OCI-M2 (cell line): ENCODE measurements at regions not wholly inside any gene's neighbourhood (a gene's known extent, or its start where the extent isn't known, plus 50 kb on each side); places are given as distances from the start of the nearest gene placed in this dataset.
"Not testable (repeated sequence)": the region's sequence is repeated elsewhere in the genome, so short reads cannot be mapped to it uniquely, and the experiment has no call there.

Source experiments
- DNase-seq: peaks from one replicate; lab custom pipeline; 2025; ENCODE audit not compliant: unreplicated experiment; lab: John Stamatoyannopoulos, UW

- no peak for DNase-seq
Measured at GRCh38 chr12:93078577-93078976, 149.5 kb upstream of the EEA1 start.

- no peak for DNase-seq
Measured at GRCh38 chr12:93079271-93079670, 150.2 kb upstream of the EEA1 start.

GRCh38 chr12:93079976-93080375 is 150.9 kb upstream of the EEA1 start:
- no peak for DNase-seq

GRCh38 chr12:93080452-93080851 is 151.4 kb upstream of the EEA1 start:
- DNase-seq = no peak

GRCh38 chr12:93080994-93081809 is 152.1 kb upstream of the EEA1 start:
- DNase-seq = no peak

GRCh38 chr12:93081810-93082165 is 152.7 kb upstream of the EEA1 start:
- DNase-seq = no peak

- no peak for DNase-seq
Measured at GRCh38 chr12:93085383-93086287, 156.5 kb upstream of the EEA1 start.

- DNase-seq = no peak
Measured at GRCh38 chr12:93086288-93086727, 157.2 kb upstream of the EEA1 start.

GRCh38 chr12:93087840-93088610 is 158.9 kb upstream of the EEA1 start:
- DNase-seq = no peak

GRCh38 chr12:93089805-93090569 is 160.9 kb upstream of the EEA1 start:
- no peak for DNase-seq

- no peak for DNase-seq
Measured at GRCh38 chr12:93090731-93091172, 161.7 kb upstream of the EEA1 start.

GRCh38 chr12:93091886-93092648 is 163.0 kb upstream of the EEA1 start:
- DNase-seq = no peak

GRCh38 chr12:93092649-93092945 is 163.5 kb upstream of the EEA1 start:
- no peak for DNase-seq

GRCh38 chr12:93093243-93093642 is 164.1 kb upstream of the EEA1 start:
- DNase-seq = no peak

- not testable (repeated sequence) for DNase-seq
Measured at GRCh38 chr12:93094222-93094621, 165.1 kb upstream of the EEA1 start.

- DNase-seq = no peak
Measured at GRCh38 chr12:93094988-93095737, 166.1 kb upstream of the EEA1 start.

GRCh38 chr12:93097417-93097816 is 168.3 kb upstream of the EEA1 start:
- DNase-seq = no peak

- no peak for DNase-seq
Measured at GRCh38 chr12:93098077-93098476, 169.0 kb upstream of the EEA1 start.

GRCh38 chr12:93099792-93100191 is 170.7 kb upstream of the EEA1 start:
- DNase-seq = no peak
